ENCODE measurements at regions not wholly inside any gene's neighbourhood (a gene's known extent, or its start where the extent isn't known, plus 50 kb on each side); places are given as distances from the start of the nearest gene placed in this dataset.

- Mint-ChIP-seq H3K4me1 (peaks cover 91% of the 10 kb centered on the region), H3K4me3 (peak overlapping the region; percentile 59), H3K36me3 (no peaks in the 10 kb centered on the region), H3K9me3 (no peaks in the 10 kb centered on the region), H3K27ac (peak overlapping the region; percentile 100), H3K27me3 (ENCODE audit: insufficient read depth, low read depth) (peaks cover 8% of the 10 kb centered on the region)
- no peak overlapping the region for H3K9ac ChIP-seq
- no peak for DNase-seq (ENCODE audit: low spot score)
- H3K27ac ChIP-seq, result no peak overlapping the region
- H3K9me3 ChIP-seq (ENCODE audit: low read depth), result no peaks in the 10 kb centered on the region
- TF ChIP-seq EZH2 (IDR thresholded peaks at IDR 0.05), result no peak
- H3K4me1 ChIP-seq, result peaks cover 58% of the 10 kb centered on the region
- no peaks in the 10 kb centered on the region for H3K36me3 ChIP-seq
- no peaks in the 10 kb centered on the region for H3K79me2 ChIP-seq (ENCODE audit: low read depth)
- no peak overlapping the region for H3K4me3 ChIP-seq
- no peak overlapping the region for H3K4me2 ChIP-seq
- H3F3A ChIP-seq (ENCODE audit: low read depth), result peaks cover 25% of the 10 kb centered on the region
- H4K20me1 ChIP-seq (ENCODE audit: low read depth), result no peaks in the 10 kb centered on the region
- no peak overlapping the region for H2AFZ ChIP-seq (replicated peaks)
- no peaks in the 10 kb centered on the region for H3K27me3 ChIP-seq
Observed at GRCh38 chr3:127424766-127425504, 137.1 kb upstream of the PRR20G start.

- no peak overlapping the region for H3K27ac ChIP-seq
- H2AFZ ChIP-seq (replicated peaks), result peak overlapping the region; percentile 31
- DNase-seq (ENCODE audit: low spot score), result no peak
- peaks cover 25% of the 10 kb centered on the region for H3F3A ChIP-seq (ENCODE audit: low read depth)
- no peaks in the 10 kb centered on the region for H3K36me3 ChIP-seq
- H3K36me3 Mint-ChIP-seq, result no peaks in the 10 kb centered on the region
- no peak overlapping the region for H3K9ac ChIP-seq
- peaks cover 64% of the 10 kb centered on the region for H3K4me1 ChIP-seq
- H4K20me1 ChIP-seq (ENCODE audit: low read depth), result no peaks in the 10 kb centered on the region
- peak overlapping the region; percentile 100 for H3K27ac Mint-ChIP-seq
- peaks cover 13% of the 10 kb centered on the region for H3K27me3 Mint-ChIP-seq (ENCODE audit: insufficient read depth, low read depth)
- H3K79me2 ChIP-seq (ENCODE audit: low read depth), result no peaks in the 10 kb centered on the region
- no peaks in the 10 kb centered on the region for H3K9me3 ChIP-seq (ENCODE audit: low read depth)
- H3K4me1 Mint-ChIP-seq, result peaks cover 96% of the 10 kb centered on the region
- H3K4me3 ChIP-seq, result no peak overlapping the region
- H3K9me3 Mint-ChIP-seq, result no peaks in the 10 kb centered on the region
- no peaks in the 10 kb centered on the region for H3K27me3 ChIP-seq
- H3K4me2 ChIP-seq, result no peak overlapping the region
- H3K4me3 Mint-ChIP-seq, result peak overlapping the region; percentile 49
- no peak for TF ChIP-seq CTCF (IDR thresholded peaks at IDR 0.05)
- TF ChIP-seq EZH2 (IDR thresholded peaks at IDR 0.05), result no peak
- TF ChIP-seq EZH2phosphoT487 (IDR thresholded peaks at IDR 0.05), result no peak
Observed at GRCh38 chr3:127423856-127424765, 136.3 kb upstream of the PRR20G start.

GRCh38 chr3:127422663-127423375 is 135.0 kb upstream of the PRR20G start:
- Histone ChIP-seq H3K4me1 (peaks cover 73% of the 10 kb centered on the region), H3K9ac (no peak overlapping the region), H3K4me3 (no peak overlapping the region), H3K36me3 (no peaks in the 10 kb centered on the region), H2AFZ (replicated peaks) (no peak overlapping the region), H3K79me2 (ENCODE audit: low read depth) (no peaks in the 10 kb centered on the region), H3K27ac (no peak overlapping the region), H3K9me3 (ENCODE audit: low read depth) (no peaks in the 10 kb centered on the region), H3K4me2 (peak overlapping the region; percentile 26), H4K20me1 (ENCODE audit: low read depth) (no peaks in the 10 kb centered on the region), H3K27me3 (no peaks in the 10 kb centered on the region), H3F3A (ENCODE audit: low read depth) (peaks cover 21% of the 10 kb centered on the region)
- Mint-ChIP-seq H3K36me3 (no peaks in the 10 kb centered on the region), H3K4me1 (peaks cover 96% of the 10 kb centered on the region), H3K27me3 (ENCODE audit: insufficient read depth, low read depth) (peaks cover 15% of the 10 kb centered on the region), H3K4me3 (no peak overlapping the region), H3K9me3 (no peaks in the 10 kb centered on the region), H3K27ac (peak overlapping the region; percentile 100)
- DNase-seq (ENCODE audit: low spot score), result peak; percentile 43
- no peak for TF ChIP-seq EZH2phosphoT487 (IDR thresholded peaks at IDR 0.05)
- TF ChIP-seq EZH2 (IDR thresholded peaks at IDR 0.05), result no peak
- TF ChIP-seq CTCF (IDR thresholded peaks at IDR 0.05), result no peak
